ENCODE measurements at regions not wholly inside any gene's neighbourhood (a gene's known extent, or its start where the extent isn't known, plus 50 kb on each side); places are given as distances from the start of the nearest gene placed in this dataset.

GRCh38 chr20:39092733-39093410 lies 130.7 kb downstream of the DHX35 start:
- H3K27ac ChIP-seq = no peak overlapping the region
- H3K27me3 ChIP-seq = no peaks in the 10 kb centered on the region
- ATAC-seq = no peak
- intact Hi-C loops (cut with DNase I) = no loop called here
- WGBS, 4 donors = 73 to 88% (median 81%) methylated on average over 3 of the region's 3 CpGs
- no peaks in the 10 kb centered on the region for H3K36me3 ChIP-seq
- H3K4me3 ChIP-seq = no peak overlapping the region
- TF ChIP-seq POLR2A (IDR thresholded peaks at IDR 0.05) (no peak), CTCF (IDR thresholded peaks at IDR 0.05) (no peak)
- H3K4me1 ChIP-seq = no peaks in the 10 kb centered on the region
- H3K9me3 ChIP-seq = no peaks in the 10 kb centered on the region
- no peak for DNase-seq

- ATAC-seq (no peak), DNase-seq (no peak)
- Histone ChIP-seq H3K9me3 (peaks cover 0 to 3% (median 0%) of the 10 kb centered on the region in 12 donors), H3K4me1 (no peaks in the 10 kb centered on the region), H3K27ac (no peak overlapping the region), H3K27me3 (no peaks in the 10 kb centered on the region), H3K4me3 (no peak overlapping the region), H3K36me3 (no peaks in the 10 kb centered on the region)
- 38 to 43% (median 39%) methylated on average over 5 of the region's 5 CpGs for WGBS, 4 donors
- intact Hi-C loops (cut with DNase I) = no loop called here
- TF ChIP-seq POLR2A (IDR thresholded peaks at IDR 0.05) = no peak
- TF ChIP-seq CTCF (IDR thresholded peaks at IDR 0.05) = no peak
These were observed 128.8 kb downstream of the DHX35 start for GRCh38 chr20:39090906-39091305.

GRCh38 chr20:39089797-39090196 lies 127.7 kb downstream of the DHX35 start:
- no peak for TF ChIP-seq POLR2A (IDR thresholded peaks at IDR 0.05)
- no peak for TF ChIP-seq CTCF (IDR thresholded peaks at IDR 0.05)
- no peaks in the 10 kb centered on the region for H3K4me1 ChIP-seq
- no peak overlapping the region for H3K27ac ChIP-seq
- no peaks in the 10 kb centered on the region for H3K27me3 ChIP-seq
- ATAC-seq (no peak), DNase-seq (no peak)
- H3K9me3 ChIP-seq = peaks cover 0 to 9% (median 0%) of the 10 kb centered on the region in 12 donors
- WGBS, 4 donors = 67 to 87% (median 76%) methylated on average over 1 of the region's 1 CpG
- H3K4me3 ChIP-seq = no peak overlapping the region
- intact Hi-C loops (cut with DNase I) = no loop called here
- H3K36me3 ChIP-seq = no peaks in the 10 kb centered on the region
